Sigmoid colon (tissue), 6 donors: ENCODE measurements at regions not wholly inside any gene's neighbourhood (a gene's known extent, or its start where the extent isn't known, plus 50 kb on each side); places are given as distances from the start of the nearest gene placed in this dataset.

Experiments
- DNase-seq: peaks from one replicate; pipeline ENCODE4 v3.0.0-alpha.2; 2019
- H3K27ac ChIP-seq, 4 donors: fragments of 200-600 bp; sonication (generic); one replicate each; pipeline ENCODE4 v1.5.1; 2016 to 2019; ENCODE audit warnings: mild to moderate bottlenecking in 1 of 4
- H3K27me3 ChIP-seq, 3 donors: fragments of 200-600 bp; sonication (generic); one replicate each; pipeline ENCODE4 v1.5.1; 2019; ENCODE audit warnings: mild to moderate bottlenecking in 1 of 3
- H3K36me3 ChIP-seq, 4 donors: fragments of 200-600 bp; sonication (generic); one replicate each; pipeline ENCODE4 v1.5.1; 2016 to 2019
- H3K4me1 ChIP-seq, 4 donors: fragments of 200-600 bp; sonication (generic); one replicate each; pipeline ENCODE4 v1.5.1; 2017 to 2019
- H3K4me3 ChIP-seq, 4 donors: fragments of 200-600 bp; sonication (generic); one replicate each; pipeline ENCODE4 v1.5.1; 2017 to 2019; ENCODE audit warnings: mild to moderate bottlenecking in 2 of 4, moderate library complexity in 1 of 4
- H3K9me3 ChIP-seq, 4 donors: fragments of 200-600 bp in 3 of 4; sonication (generic) in 3 of 4; one replicate each; pipeline versions ENCODE4 v1.5.1 to v1.6.1; 2013 to 2019
- EP300 ChIP-seq, 4 donors: sonication (generic); formaldehyde crosslinking; IDR thresholded peaks; one replicate each; pipeline ENCODE4 v1.6.1; 2017; ENCODE audit warnings: antibody characterized with exemption in 4 of 4
- POLR2A ChIP-seq, 2 donors: fragments of 450-650 bp; IDR thresholded peaks; one replicate each; pipeline ENCODE4 v1.6.1; 2016; ENCODE audit warnings: antibody characterized with exemption in 2 of 2, mild to moderate bottlenecking in 2 of 2, moderate library complexity in 2 of 2
- POLR2AphosphoS5 ChIP-seq, 4 donors: sonication (generic); formaldehyde crosslinking; IDR thresholded peaks; one replicate each; pipeline ENCODE4 v1.6.1; 2017; ENCODE audit warnings: antibody characterized with exemption in 4 of 4
- WGBS, 2 donors: extraction: QIAGEN DNeasy Blood & Tissue Kit; methylation state at CpG; one replicate each; pipeline ENCODE4 v1.1.7; 2013; 5-methylcytosine and 5-hydroxymethylcytosine counted together
- intact Hi-C: fragments of 100-400 bp; cut with DNase I; formaldehyde crosslinking; loops from one replicate; pipeline ENCODE4 v1.15.1; 2023
- TF ChIP-seq, protein P1 (sequence below), 4 experiments: fragments of 450-650 bp in 3 of 4; fragments of 200-600 bp in 1 of 4; IDR thresholded peaks; one replicate each; pipeline ENCODE4 v1.5.1; 2016 to 2019; ENCODE audit warnings: antibody characterized with exemption in 4 of 4, mild to moderate bottlenecking in 3 of 4, moderate library complexity in 2 of 4
- donor health status: healthy with polysubstance abuse.
- donor health status: healthy.

DNA sequence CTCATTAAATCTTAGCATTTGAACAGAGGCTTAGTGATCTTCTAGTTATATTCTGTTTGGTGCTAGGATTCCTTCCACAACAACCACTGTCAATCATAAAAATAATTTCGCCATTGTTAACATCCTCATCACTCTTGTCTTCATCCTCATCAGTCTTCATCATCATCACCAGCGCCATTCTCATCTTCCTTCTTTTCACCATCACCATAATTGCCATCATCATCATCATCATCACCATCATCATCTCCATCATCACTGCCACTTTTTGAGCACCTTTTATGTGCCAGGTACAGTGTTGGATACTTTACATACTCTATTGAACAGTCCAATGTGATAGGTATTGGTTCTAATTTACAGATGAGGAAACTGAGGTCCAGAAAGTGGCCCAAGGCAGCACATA, 245.7 kb downstream of the PTPRU start:
- TF ChIP-seq POLR2AphosphoS5 (IDR thresholded peaks at IDR 0.05) (no peak), POLR2A (IDR thresholded peaks at IDR 0.05) (no peak), EP300 (IDR thresholded peaks at IDR 0.05) (no peak)
- TF ChIP-seq, protein P1, sequence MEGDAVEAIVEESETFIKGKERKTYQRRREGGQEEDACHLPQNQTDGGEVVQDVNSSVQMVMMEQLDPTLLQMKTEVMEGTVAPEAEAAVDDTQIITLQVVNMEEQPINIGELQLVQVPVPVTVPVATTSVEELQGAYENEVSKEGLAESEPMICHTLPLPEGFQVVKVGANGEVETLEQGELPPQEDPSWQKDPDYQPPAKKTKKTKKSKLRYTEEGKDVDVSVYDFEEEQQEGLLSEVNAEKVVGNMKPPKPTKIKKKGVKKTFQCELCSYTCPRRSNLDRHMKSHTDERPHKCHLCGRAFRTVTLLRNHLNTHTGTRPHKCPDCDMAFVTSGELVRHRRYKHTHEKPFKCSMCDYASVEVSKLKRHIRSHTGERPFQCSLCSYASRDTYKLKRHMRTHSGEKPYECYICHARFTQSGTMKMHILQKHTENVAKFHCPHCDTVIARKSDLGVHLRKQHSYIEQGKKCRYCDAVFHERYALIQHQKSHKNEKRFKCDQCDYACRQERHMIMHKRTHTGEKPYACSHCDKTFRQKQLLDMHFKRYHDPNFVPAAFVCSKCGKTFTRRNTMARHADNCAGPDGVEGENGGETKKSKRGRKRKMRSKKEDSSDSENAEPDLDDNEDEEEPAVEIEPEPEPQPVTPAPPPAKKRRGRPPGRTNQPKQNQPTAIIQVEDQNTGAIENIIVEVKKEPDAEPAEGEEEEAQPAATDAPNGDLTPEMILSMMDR (IDR thresholded peaks at IDR 0.05), result no peak
- no peak overlapping the region for H3K4me3 ChIP-seq
- H3K27me3 ChIP-seq, result peaks cover 0 to 36% (median 24%) of the 10 kb centered on the region in 3 donors
- H3K27ac ChIP-seq, result no peak overlapping the region
- intact Hi-C loops, result no loop called here
- no peak for DNase-seq
- WGBS, 2 donors, result 87 to 89% methylated on average over 2 of the region's 2 CpGs
- H3K4me1 ChIP-seq, result no peaks in the 10 kb centered on the region
- H3K36me3 ChIP-seq, result no peaks in the 10 kb centered on the region
- H3K9me3 ChIP-seq, result no peaks in the 10 kb centered on the region

DNA sequence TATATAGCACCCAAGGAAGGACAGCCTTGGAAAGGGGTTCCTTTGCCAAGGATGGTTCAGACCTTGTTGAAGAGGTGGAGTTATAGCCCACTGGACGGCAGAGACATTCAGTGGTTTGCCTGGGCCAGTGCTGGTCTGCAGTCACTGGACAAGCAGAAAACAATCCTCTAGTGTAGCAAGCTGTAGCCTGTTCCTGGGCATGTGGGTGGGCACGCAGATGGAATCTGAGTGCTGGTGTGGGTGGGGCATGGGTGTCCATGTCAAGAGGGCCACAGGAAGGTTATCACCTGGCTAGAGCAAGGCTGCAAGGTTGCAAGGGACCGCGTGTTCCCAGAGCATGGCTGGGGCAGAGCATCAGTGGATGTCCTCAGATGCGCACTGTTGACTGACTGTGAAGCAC, 244.7 kb downstream of the PTPRU start:
- H3K27me3 ChIP-seq, result peaks cover 0 to 40% (median 24%) of the 10 kb centered on the region in 3 donors
- DNase-seq, result peak; percentile 18
- TF ChIP-seq POLR2A (IDR thresholded peaks at IDR 0.05) (no peak), POLR2AphosphoS5 (IDR thresholded peaks at IDR 0.05) (no peak), EP300 (IDR thresholded peaks at IDR 0.05) (no peak)
- TF ChIP-seq, protein P1 (IDR thresholded peaks at IDR 0.05), result no peak
- no peak overlapping the region for H3K27ac ChIP-seq
- no peaks in the 10 kb centered on the region for H3K36me3 ChIP-seq
- intact Hi-C loops, result no loop called here
- no peaks in the 10 kb centered on the region for H3K4me1 ChIP-seq
- H3K4me3 ChIP-seq, result no peak overlapping the region
- H3K9me3 ChIP-seq, result no peaks in the 10 kb centered on the region
- WGBS, 2 donors, result 70 to 74% methylated on average over 5 of the region's 5 CpGs

DNA sequence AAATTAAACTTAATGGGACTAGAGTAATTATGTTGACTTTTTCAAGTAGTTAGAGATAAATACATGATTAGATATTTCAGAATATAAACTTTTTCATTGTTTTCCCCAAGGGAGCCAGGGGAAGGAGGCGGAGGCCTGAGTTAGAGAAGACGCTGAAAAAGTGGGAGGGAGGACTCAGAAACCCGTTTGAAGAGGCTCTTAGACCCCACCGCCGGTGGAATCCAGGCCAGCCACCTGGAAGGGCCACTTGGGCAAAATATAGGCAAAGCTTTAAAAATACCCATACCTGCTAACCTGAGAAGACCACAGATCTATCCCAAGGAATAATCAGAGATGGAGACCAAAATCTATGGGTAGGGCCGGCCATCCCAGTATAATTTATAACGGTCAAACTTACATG, 242.6 kb downstream of the PTPRU start:
- peak; percentile 3 for DNase-seq
- Histone ChIP-seq H3K4me3 (no peak overlapping the region), H3K27me3 (peaks cover 0 to 52% (median 24%) of the 10 kb centered on the region in 3 donors), H3K4me1 (no peaks in the 10 kb centered on the region), H3K9me3 (no peaks in the 10 kb centered on the region), H3K36me3 (no peaks in the 10 kb centered on the region), H3K27ac (no peak overlapping the region)
- 42 to 58% methylated on average over 7 of the region's 7 CpGs for WGBS, 2 donors
- intact Hi-C loops, result no loop called here
- TF ChIP-seq POLR2A (IDR thresholded peaks at IDR 0.05), result no peak
- TF ChIP-seq, protein P1 (IDR thresholded peaks at IDR 0.05), result no peak
- no peak for TF ChIP-seq POLR2AphosphoS5 (IDR thresholded peaks at IDR 0.05)
- no peak for TF ChIP-seq EP300 (IDR thresholded peaks at IDR 0.05)

DNA sequence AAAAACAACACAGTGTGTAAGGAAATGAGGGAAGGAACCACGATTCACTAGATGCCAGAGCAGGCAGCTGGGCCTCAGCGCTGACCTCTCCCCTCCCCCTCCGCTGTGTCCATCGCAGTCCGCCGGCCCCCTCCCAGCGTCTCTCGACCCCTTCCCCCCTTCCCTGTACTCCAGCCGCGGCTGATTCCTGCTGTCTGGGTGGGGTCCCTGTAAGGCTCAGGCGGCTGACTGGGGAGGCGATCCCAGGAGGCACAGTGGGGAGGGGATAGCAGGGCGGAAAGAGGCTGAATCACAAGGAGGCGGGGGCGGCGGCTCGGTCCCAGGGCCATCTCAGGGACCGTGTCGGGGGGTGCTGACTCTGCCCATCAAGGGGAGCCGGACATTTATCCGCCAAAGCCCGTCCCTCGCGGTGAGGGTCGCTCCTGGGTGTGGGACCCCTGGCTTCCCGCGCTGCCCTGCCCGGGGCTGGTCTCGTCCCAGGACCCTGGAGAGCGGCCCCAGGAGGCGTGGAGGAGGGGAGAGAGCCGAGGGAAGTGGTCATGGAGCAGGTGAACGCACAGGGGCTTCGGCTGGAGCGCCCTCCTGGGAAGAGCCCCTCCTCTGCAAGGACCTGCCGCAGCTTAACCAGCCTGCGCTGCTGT, 241.9 kb downstream of the PTPRU start:
- DNase-seq, result peak; percentile 58
- H3K4me1 ChIP-seq, result no peaks in the 10 kb centered on the region
- no peaks in the 10 kb centered on the region for H3K36me3 ChIP-seq
- intact Hi-C loops, result no loop called here
- 12 to 47% methylated on average over 37 of the region's 37 CpGs for WGBS, 2 donors
- H3K4me3 ChIP-seq, result no peak overlapping the region
- no peak overlapping the region for H3K27ac ChIP-seq
- peaks cover 0 to 56% (median 24%) of the 10 kb centered on the region in 3 donors for H3K27me3 ChIP-seq
- TF ChIP-seq, protein P1 (IDR thresholded peaks at IDR 0.05), result no peak
- TF ChIP-seq POLR2AphosphoS5 (IDR thresholded peaks at IDR 0.05), result no peak
- no peaks in the 10 kb centered on the region for H3K9me3 ChIP-seq

DNA sequence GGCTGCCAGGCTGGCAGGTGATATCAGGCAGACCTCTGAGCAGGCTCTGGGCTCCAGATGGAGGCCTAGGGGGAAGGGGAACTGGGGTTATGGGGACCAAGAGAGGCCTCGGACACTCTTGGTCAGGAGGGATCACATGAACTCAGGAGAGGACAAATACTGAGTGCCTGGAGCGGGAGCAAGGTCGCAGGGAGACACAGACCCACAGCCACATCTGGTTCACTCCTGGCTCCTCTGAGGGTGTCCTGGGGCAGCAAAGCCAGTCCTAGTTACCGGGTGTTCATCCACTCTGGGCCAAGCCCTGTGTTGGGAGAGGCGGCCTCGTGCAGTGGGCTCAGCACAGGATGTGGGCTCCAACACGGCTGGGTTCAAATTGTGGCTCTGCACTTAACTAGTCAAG, 239.0 kb downstream of the PTPRU start:
- no peak overlapping the region for H3K4me3 ChIP-seq
- no peaks in the 10 kb centered on the region for H3K9me3 ChIP-seq
- peak; percentile 39 for DNase-seq
- H3K36me3 ChIP-seq, result no peaks in the 10 kb centered on the region
- no peak overlapping the region for H3K27ac ChIP-seq
- H3K27me3 ChIP-seq, result peaks cover 0 to 57% (median 17%) of the 10 kb centered on the region in 3 donors
- TF ChIP-seq POLR2A (IDR thresholded peaks at IDR 0.05), result no peak
- no peak for TF ChIP-seq EP300 (IDR thresholded peaks at IDR 0.05)
- TF ChIP-seq, protein P1 (IDR thresholded peaks at IDR 0.05), result no peak
- TF ChIP-seq POLR2AphosphoS5 (IDR thresholded peaks at IDR 0.05), result no peak
- H3K4me1 ChIP-seq, result no peaks in the 10 kb centered on the region
- WGBS, 2 donors, result 81 to 88% methylated on average over 7 of the region's 7 CpGs
- intact Hi-C loops, result no loop called here
